ENCODE measurements at regions not wholly inside any gene's neighbourhood (a gene's known extent, or its start where the extent isn't known, plus 50 kb on each side); places are given as distances from the start of the nearest gene placed in this dataset.
"Not testable (repeated sequence)": the region's sequence is repeated elsewhere in the genome, so short reads cannot be mapped to it uniquely, and the experiment has no call there.

DNA sequence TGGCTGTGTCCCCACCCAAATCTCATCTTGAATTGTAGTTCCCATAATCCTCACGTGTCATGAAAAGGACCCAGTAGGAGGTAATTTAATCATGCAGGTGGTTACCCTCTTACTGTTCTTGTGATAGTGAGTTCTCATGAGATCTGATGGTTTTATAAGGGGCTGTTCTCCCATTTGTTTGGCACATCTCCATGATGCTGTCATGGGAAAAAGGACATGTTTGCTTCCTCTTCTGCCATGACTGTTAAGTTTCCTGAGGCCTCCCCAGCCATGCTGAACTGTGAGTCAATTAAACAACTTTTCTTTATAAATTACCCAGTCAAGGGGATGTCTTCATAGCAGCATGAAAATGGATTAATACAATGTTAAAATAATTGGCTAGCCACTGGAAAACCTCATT, 243.3 kb upstream of the MKLN1 start:
- not testable (repeated sequence) for DNase-seq (ENCODE audit: low read depth)

DNA sequence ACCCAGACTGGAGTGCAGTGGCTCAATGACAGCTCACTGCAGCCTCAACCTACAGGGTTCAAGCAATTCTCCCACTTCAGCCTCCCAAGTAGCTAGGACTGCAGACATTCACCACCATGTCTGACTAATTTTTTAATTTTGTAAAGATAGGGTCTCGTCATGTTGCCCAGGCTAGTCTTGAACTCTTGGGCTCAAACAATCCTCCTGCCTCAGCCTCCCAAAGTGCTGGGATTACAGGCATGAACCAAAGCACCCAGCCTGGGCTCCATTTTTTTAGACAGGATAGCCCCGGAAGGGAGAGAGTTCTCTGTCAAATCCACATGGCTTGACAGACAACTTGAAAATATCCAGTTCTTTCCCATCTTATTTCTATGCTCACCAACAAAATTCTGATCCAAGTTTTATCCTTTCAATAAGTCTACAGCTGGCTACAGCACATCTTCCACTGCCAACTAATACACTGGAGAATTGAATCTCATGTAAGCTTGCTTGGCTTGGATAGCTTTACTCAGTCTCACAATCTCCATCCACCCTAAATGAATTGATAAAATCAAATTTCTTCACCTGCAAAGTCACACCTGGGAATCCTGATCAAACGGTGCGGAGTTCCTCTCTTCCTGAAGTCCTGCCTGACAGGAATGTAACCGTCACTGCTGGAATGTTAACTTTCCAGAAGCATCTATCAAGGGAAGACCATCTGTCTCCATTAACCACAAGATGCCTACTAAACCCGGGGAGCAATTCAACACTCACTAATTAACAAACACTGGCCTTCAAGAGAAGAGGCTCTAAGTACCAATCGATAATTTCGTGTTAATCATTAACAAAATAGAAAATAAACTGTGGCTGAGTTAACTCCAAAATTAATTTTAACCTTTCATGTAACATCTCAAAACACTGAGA, 239.7 kb upstream of the MKLN1 start:
- no peak for DNase-seq (ENCODE audit: low read depth)

DNA sequence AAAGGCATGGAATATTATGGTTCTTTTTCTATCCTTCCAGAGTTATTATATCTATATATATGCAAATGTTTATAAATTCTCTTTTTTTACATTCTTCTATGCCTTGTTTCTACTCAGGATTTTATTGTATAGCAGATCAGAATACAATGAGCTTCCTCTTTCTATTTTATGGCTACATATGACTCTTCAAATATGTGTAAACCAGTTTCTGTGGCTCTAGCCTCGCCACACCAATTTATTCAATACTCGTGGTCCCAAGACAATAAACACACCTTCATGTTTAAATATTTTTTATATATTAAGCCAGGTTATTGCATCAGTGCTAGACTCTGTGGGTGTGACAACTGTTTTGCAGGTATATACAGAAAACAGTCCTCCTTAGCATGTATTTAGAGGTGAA, 237.5 kb upstream of the MKLN1 start:
- DNase-seq (ENCODE audit: low read depth) = no peak

DNA sequence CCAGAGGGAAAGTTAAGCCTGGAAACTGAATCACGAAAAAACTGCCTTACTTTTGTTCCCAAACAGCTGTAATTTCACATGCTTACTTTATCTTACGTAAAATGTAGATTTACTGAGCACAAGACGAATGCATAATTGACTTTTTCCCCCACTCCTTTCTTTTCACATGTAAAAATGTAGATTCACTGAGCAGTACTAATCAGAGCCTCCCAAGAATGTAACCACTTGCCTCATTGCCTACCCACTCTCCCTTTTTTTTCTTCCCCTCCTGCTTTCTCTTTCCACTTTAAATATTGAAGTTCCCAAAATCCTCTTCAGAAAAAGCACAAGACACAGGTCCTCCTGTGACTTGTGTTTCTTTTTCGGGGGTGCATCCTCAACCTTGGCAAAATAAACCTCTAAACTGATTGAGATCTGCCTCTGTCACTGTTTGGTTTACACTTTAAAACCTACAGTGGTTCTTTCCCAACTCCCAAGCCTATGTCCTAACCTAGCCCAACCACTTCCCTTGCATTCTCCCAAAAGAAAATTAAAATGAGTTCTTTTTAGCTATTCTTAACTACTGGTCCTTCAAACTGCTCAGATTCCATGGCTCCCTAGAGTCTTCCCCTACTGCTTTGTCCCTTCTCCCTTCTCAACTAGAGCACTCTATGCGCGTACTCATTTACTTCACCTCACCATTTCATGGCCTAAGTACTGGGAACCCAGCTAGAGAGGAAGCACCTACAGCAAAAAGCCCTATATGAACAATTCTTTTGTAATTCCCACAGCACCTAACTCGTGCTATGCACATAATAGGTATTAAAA, 236.6 kb upstream of the MKLN1 start:
- DNase-seq (ENCODE audit: low read depth) = no peak

DNA sequence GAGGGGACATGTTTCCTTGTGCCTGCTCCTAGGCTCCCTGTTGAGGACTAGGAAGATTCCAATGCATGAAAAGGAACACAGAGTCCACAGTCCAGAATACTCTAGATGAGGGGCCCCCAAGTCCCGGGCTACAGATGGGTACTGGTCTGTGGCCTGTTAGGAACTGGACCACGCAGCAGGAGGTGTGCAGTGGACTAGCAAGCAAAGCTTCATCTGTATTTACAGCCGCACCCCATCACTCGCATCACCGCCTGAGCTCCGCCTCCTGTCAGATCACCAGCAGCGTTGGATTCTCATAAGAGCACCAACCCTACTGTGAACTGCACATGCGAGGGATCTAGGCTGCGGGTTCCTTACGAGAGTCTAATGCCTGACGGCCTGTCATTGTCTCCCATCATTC, 233.0 kb upstream of the MKLN1 start:
- no peak for DNase-seq (ENCODE audit: low read depth)

DNA sequence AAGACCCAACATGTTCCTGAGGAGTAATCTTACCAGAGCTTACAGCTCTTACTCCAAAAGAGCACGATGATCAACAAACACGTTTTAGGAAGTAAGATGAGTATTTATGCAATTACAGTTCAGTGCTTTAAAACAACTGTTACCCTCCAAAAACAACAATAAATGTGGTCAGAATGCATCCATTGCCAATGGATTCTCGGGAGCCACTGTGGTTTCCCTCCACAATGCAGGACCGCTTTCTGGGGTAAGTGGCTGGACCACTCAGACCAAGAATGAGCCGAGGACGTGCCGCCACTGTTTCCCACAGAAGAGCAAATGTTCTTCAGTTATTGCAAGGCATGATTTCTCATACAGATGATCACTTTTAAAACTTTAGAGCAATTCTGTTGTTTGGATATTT, 232.3 kb upstream of the MKLN1 start:
- DNase-seq (ENCODE audit: low read depth) = no peak

DNA sequence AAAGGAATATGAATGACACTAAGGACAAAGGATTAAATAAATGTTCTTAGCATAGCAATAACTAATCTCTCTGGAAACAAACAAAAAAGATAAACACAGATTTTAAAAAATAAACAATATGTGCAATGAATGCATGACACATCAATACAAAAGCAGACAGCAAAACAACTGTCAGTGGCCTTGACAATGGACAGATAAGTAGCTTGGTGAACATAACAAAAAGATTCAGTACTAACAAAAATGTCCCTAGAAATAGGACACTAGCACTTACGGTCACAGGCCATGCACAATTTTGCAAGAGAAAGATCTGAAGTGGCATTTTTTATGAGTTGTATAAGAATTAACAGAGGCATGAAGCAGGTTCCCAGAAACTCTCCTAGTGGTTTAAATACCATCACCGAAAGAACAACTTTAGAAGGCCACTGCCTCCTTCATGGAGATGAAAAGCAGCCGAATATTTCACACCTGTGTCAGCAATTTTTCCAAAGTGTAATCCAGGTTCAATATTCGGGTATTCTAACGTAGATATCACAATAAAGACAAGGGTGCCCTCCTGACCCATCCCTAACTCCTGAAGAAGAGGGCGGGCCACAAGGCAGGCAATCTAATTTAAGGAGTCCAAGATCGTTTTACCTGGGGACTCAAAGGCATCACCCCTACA, 231.3 kb upstream of the MKLN1 start:
- no peak for DNase-seq (ENCODE audit: low read depth)

DNA sequence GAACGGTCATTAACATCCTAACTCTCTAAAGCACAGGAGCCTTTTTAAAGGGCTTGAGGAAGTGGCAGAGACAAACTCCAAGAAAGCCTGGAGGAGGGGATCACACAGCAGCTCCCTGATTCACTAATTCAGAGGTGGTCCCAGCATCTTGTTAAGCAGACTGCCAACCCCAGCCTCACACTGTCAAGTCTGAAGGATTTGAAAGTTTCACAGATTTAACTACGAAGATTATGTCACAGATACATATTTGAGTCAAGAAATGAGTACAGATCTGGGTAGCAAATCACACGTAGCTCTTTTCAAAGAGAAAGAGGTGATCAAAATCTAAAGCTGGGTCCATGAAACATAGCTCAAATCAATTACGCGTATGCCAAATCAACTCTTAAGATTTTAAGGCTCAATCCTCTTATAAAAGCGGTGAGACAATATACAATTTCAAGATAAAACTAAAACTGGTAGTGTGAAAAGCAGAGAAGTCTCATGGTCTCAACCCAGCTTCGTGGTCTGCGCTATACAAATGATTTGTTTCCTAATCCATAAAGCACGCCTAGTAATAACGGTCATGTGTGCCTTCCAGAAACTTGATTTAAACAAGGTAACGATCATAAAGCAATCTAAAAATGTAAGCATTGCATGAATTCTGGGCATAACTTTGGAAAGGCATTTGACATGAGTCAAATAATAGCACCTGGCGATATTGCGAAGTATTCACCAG, 229.9 kb upstream of the MKLN1 start:
- no peak for DNase-seq (ENCODE audit: low read depth)

DNA sequence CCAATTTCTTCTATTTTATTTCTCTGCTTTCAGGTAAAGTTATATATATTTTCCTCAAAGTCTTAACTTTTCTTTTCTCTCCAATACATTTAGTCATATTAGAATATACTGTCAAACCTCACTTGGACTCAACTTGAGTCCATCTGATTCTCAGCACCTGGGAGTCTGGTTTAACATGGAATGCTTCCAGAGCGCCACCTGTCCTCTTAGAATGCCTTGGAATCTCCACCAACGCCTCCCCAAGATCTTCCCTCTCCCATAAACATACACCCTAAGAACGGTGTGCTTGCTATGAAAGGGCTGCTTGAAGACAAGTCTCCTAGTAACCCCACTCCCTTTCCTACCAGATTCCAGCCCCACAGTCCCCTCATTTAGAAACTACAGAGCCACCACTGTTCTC, 229.1 kb upstream of the MKLN1 start:
- no peak for DNase-seq (ENCODE audit: low read depth)

DNA sequence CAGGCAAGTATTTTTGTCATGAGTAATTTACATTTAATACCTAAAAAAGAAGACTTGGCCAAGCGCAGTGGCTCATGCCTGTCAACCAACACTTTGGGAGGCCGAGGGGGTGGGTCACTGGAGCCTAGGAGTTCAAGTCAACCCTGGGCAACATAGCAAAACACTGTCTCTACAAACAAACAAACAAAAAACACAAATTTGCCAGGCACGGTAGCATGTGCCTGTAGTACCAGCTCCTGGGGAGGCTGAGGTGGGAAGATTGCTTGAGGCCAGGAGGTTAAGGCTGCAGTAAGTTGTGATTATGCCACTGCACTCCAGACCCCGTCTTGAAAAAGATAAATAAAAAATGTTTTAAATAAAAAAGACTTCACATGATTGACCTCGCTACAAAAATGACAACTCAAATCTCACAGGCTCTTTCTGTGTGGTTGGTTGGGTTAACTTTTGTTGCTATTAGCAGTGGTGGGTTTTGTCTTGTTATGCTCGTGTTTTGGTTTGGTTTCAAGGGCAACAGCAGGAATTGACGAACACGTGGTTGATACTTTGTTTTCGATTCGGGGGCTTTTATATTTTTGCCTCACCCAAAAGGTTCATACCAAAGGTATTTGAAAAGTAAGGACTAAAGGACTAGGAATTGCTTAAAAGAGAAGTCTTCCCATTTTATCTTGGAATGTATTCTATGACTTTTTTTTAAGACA, 227.2 kb upstream of the MKLN1 start:
- no peak for DNase-seq (ENCODE audit: low read depth)

DNA sequence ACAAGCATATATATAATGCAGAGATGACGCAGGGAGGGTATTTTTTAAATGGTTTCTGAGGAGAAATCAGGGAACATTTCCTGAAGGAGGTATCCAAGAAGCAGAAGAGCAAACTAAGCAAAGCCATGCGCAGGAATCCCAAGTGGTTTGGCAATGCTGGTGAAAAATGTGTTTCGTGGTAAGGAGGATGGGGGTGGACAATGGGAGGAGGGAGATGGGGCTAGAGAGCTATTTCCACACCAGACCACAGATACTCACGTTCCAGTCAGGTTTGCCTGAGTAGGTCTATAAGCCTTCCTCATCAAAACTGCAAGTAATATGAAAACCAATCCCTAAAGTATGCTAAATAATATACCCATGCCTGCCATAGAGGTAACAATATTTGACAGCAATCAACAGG, 223.7 kb upstream of the MKLN1 start:
- DNase-seq (ENCODE audit: low read depth) = no peak

DNA sequence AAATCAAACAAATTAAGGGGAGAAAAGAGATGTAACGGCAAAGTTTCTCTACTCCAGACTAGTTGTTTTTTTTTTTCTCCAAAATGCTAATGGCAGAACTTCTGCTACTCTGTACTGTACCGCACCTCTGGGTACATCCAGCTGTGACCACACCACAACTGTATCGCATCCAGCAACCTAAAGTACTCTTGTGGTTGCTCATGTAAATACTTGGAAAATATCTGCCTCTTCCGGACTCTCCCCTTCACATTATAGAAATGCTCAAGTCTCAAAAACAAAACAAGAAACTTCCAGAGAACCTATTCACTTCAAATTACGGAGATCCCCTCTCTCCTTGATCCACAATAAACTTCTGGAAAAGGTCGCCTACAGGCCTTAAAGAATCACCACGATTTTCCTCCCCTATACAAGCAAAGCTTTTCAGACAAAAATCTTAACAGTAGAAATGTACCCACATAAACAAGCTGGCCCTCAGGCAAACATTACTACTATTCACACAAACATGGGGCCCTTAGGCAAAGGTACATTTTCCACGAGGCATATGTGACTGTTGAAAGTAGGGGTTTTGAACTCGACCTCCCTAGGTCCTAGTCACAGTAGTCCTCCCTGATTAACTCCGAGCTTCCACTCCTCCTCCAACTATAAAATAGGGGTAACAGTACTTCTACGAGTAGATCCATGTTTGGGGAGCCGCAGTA, 222.9 kb upstream of the MKLN1 start:
- DNase-seq (ENCODE audit: low read depth) = no peak

DNA sequence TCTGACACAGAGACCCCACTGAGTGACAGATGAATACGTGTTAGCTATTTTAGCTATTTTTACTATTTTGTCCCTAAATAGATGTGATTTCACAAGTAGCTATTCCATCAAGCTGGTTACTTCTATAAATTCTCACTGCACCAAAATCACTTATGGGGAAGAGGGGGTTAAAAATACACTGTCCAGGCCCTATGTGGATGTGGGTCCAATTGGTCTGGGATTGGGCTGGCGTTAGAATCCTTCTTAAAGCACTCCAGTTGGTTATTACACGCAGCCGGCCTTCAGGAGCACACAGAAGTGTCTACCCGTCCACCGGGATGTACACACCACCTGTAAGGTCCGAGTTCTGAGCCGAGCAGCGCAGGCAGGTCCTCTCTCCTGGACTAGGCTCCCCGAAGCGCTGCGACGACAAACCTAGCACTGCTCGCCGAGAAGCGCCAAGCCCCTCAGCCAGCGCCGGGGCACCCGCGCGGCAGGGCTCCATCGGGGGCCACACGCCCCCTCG, 222.3 kb upstream of the MKLN1 start:
- no peak for DNase-seq (ENCODE audit: low read depth)

DNA sequence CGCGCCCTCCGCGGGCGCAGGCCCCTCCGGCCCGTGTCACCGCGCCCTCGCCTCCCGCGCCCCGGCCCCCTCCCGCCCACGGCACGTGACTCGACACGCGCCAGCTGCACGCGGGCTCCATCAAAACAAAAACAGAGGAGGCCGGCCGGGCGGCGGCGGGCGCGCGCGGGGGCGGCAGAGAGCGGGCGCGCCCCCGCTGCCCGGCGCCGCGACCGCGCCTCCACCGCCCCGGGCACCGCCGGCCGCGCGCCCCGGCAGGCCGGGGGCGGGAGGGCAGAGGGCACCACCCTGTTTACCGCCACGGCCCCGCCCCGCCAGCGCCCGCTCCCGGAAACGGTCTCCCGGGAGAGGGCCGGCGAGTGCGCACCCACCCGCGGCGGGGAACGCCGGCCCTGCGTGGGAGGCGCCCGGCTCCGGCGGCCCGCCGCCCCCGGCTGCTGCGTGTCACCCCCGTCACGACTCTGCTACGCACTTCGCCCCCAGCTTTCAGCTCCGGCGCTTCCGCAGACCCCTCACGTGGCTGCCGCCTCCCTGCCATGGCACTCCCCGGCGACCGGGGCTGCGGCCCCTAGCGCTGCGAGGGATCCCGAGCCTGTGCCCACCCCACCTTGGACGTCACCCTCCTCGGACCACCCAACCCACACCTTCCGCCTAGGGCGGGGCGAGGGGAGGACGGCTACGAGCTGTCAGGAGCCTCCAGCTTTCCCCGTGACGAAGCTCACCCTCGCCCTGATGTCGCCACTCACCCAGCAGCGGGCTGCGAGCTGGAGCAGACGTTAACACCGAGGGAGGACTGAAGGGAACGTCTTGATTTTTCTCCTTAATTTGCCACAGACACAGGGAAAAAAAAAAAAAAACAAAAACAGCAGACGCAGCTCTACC, 221.6 kb upstream of the MKLN1 start:
- DNase-seq (ENCODE audit: low read depth) = peak; percentile 77

DNA sequence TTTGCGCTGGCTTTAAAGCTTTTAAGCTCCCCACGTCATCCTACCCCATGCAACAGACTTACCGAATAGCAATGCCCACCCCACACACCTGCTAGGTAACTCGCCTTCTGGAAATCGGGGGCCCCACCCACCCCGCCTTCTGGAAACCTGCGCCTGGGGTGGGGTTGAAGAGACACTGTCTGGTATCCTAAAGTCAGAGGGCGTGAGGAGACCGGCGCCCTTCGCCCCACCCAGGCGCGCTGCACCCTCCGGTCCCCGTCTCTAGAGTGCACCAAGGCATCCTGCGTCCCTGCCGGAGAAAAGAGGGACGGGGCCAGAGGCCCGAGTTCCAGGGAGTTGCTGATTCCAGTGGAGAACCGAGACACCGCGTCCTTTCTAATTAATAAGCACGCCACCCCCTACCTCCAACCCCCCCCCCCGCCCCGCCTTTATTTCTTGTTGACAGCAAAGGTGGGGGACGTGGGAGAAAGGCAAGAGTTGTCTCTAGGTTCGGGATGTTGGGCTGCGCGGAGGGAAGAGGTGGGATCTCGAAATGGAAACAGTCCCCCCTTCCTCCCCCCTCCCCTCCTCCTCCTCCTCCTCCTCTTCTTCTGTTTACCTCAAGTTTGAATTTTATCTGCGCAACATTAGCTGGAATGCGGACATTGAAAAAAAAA, 220.9 kb upstream of the MKLN1 start:
- peak; percentile 33 for DNase-seq (ENCODE audit: low read depth)

DNA sequence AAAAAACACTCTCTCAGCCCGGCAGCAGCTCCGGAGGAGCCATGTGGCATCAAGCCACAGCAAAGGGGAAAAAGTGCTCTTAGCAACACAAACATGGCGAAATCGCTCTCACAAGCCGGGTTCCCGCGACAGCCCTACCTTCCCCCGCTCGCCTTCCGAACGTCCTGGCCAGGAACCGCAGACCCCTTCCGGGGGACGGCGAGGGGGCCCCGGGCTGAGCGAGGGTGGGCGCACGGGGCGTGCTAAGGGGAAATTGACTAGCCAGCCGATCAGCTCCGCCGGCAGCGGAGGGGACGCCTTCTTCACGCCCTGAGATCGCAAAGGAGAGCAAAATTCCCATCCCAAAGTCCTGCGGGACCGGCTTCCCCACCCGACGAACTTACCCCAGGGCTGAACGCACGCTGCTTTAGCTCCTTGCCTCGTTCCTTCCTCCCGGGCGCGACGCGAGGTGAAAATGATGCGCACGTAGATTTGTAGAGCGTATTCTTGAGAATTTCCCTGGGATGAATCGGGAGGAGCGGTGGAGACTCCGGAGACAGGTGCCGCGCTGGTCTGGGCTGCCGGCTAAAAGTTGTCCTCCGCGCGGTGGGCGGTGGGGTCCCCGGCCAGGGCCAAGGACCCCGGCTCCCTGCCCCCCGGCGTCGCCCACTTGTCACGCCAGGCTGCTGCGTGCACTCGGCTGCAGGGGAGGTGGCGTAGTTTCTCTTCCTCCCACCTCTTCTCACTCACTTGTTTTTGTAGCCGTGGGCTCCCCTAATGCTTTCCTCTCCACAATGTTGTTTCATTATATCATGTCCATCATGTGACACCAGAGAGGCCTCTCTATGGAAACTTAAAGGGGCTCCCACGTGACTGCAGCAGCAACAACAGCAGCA, 220.1 kb upstream of the MKLN1 start:
- peak; percentile 62 for DNase-seq (ENCODE audit: low read depth)

DNA sequence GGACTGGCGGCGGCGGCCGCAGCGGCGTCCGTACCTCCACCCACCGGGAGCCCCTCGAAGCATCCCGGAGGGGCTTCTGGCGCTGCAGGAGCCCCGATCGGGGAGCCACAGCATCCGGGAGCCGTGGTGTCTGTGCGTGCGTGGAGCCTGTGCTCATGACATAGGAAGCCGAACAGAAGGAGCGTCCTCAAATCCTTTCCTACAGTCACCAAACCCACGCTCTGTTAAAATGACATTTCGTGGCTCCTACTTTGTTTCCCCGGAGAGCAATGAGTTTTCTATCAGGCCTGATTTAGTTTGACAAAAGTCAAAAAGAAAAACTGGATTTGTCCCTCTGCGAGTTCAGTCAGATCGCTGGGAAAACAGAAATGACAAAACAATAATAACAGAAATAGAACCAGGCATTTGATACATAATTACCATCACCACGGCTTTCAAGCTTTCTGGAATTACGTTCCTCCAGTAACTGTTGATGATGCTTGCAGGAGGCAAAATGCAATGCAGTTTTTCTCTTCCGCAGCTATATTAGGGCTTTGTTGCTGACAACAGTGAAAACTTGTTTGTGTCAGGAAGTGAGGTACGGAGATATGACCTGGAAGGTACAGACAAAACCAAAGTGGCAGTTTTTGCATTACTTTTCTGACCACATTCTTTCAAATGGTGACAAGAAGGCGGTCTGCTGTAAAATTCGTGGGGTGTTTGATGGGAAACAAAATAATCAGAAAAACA, 219.3 kb upstream of the MKLN1 start:
- DNase-seq (ENCODE audit: low read depth) = no peak

Measured in activated T-cell treated with anti-CD3 and anti-CD28 coated beads for 48 hours (primary cell).